GM21515 (cell line): ENCODE measurements at regions not wholly inside any gene's neighbourhood (a gene's known extent, or its start where the extent isn't known, plus 50 kb on each side); places are given as distances from the start of the nearest gene placed in this dataset.

Source experiments
- ATAC-seq: cut with Tn5 transposase; IDR thresholded peaks from one replicate; pipeline ENCODE4 v1.9.1; 2021; ENCODE audit not compliant: unreplicated experiment

- ATAC-seq: no peak
These were observed 71.9 kb downstream of the OAT start for GRCh38 chr10:124346831-124347230.

- ATAC-seq: no peak
These were observed 73.2 kb downstream of the OAT start for GRCh38 chr10:124345521-124345920.

GRCh38 chr10:124344931-124345330 lies 73.8 kb downstream of the OAT start:
- ATAC-seq: no peak

DNA sequence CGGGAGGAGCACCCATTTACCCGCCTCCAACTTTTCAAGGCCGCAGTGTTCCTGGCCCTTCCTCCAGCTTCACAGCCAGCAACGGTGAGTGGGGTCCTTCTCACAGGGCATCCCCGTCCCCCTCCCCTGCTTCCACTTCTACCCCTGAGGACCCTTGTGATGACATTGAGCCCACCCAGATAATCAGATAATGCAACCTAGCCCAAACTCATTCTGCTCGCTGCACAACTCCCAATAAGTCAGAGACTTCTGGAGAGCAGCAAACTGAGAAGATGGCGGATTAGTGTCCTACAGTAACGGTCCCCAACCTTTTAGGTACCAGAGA lies 74.5 kb downstream of the OAT start:
- no peak for ATAC-seq

DNA sequence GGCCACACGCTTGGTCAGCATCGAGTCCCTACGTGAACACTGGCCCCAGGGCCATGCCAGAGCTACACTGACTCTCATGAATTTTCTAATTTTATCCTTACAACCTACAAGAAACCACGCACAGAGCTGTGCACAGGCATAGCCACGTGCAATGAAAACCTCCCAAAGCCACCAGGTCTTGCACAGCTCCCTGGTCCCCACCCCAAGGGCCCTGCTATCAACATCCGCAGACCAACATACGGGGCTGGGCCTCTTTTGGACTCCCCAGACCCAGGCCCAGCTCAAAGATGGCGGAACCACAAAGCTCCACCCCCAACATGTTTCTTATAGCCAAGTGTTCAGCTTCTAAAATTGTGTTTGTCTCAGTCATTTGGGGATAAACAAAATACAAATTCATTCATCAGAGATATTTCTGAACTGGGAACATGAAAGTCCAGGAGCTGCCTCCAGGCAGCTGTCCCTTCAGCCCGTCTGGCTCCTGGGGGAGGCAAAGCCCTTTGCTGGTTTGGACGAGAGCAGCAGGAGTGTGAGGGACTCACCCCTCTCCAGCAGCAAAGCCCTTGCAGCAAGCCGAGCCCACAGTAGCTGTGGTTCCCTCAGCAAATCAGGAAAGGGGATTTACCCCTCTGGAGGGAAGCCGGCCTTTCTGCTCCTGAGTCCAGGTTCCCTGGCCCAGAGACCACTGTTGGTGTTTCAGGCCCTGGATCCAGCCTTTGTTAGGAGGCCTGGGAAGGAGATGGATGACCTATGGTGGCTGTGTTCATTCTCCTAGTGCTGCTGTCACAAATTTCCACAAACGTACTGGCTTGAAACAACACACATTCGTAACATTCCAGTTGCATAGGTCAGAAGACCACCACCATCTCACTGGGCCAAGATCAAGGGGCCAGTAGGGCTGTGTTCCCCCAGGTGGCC lies 75.1 kb downstream of the OAT start:
- ATAC-seq: no peak

- no peak for ATAC-seq
These were observed 75.9 kb downstream of the OAT start for GRCh38 chr10:124342821-124343170.

GRCh38 chr10:124342136-124342820 lies 76.4 kb downstream of the OAT start:
- no peak for ATAC-seq

DNA sequence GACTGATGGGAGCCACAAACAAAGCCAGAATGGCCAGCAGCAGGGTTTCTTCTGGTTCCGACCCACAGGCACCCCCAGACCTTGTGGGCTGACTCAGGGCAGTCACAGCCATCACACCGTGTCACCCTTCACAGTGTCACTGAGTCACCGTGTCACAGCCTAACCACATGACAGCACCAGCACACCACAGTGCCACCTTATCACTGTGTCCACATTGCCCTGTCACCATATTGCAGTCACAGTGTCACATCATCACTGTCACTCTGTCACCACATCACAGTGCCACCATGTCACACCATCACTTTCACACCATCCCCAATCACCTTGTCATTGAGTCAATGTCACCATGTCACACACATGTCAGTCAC lies 77.0 kb downstream of the OAT start:
- ATAC-seq: no peak

- ATAC-seq: no peak
These were observed 78.5 kb downstream of the OAT start for GRCh38 chr10:124340033-124340760.

- no peak for ATAC-seq
These were observed 79.3 kb downstream of the OAT start for GRCh38 chr10:124339119-124340032.

DNA sequence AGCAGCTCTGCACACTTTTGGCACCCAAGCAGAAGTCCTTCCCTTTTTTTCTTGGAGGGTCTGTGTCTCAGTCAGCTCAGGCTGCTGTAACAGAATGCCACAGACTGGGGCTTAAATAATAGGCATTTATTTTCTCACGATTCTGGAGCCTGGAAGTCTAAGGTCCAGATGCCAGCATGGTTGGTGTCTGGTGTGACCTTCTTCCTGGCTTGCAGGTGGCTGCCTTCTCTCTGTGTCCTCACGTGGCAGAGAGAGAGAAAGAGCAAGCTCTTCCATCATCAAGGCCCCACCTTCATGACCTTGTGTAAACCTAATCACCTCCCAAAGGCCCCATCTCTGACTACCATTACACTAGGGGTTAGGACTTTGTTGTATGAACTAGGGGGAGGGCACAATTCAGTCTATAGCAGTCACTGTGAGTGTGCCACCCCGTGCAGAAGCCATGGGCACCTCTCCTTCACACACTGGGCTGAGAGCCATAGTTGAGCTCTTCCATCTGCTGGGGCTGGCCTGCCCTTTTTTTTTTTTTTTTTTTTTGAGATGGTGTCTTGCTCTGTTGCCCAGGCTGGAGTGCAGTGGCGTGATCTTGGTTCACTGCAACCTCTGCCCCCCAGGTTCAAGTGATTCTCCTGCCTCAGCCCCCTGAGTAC lies 80.3 kb downstream of the OAT start:
- ATAC-seq: no peak

- ATAC-seq: no peak
These were observed 82.5 kb downstream of the OAT start for GRCh38 chr10:124336186-124336585.

DNA sequence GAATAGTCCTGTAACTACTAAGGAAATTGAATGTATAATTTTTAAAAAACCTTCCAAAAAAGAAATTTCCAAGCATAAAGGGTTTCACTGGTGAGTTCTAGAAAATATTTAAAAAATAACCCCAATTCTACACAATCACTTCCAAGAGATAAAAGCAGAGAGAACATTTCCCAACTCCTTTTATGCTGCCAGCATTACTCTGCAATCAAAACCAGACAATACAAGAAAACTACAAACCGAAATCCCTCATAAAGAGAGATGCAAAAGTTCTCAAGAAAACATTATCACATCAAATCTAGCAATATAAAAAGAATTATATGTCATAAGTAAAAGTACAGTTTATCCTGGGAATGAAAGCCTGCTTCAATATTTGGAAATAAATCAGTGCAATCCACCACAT lies 84.8 kb downstream of the OAT start:
- no peak for ATAC-seq

DNA sequence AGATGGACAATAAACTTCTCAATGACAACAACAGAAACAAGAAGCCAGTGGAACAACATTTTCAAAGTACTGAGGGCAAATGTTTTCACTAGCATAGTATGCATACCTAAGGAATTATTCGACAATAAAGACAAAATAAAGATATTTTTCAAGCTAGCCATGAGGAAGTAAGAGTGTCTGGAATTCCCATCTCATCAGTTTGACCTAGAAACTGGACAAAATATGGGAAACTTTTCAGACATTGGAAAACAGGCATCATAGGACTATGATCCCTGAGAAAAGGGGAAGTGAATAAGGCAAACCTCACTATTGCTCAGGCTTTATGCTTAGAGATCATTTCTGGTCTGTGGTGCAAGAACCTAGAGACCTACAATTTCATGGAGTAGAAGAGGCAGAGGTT lies 86.3 kb downstream of the OAT start:
- no peak for ATAC-seq

DNA sequence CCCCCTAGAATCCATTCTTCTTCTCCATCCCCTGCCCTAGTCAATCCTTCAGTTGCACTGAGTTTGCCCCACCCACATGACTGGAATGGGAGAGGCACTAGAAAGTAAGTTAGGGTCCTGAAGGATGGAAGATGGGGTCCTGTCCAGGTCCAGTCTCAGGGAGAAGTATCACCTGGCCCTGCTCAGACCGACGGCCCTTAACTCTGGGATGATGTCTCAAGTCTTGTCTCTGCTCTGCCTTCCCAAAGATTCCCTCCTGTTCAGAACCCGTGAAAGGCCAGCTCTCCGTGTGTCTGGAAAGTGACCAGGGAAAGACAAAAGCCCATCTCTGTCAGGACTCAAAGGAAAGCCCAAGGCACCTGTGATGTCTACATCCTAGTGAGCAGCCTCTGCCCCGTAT lies 88.8 kb downstream of the OAT start:
- no peak for ATAC-seq

- no peak for ATAC-seq
These were observed 89.4 kb downstream of the OAT start for GRCh38 chr10:124329362-124329761.

- no peak for ATAC-seq
These were observed 90.1 kb downstream of the OAT start for GRCh38 chr10:124328477-124329220.

- no peak for ATAC-seq
These were observed 92.6 kb downstream of the OAT start for GRCh38 chr10:124325998-124326636.

GRCh38 chr10:124325633-124325914 lies 93.1 kb downstream of the OAT start:
- no peak for ATAC-seq
